Activated naive CD8-positive, alpha-beta T cell treated with anti-CD3 and anti-CD28 coated beads, Interleukin-2, amount 10 ng/mL, durations not matched to agents 7 days and 5 days (primary cell): ENCODE measurements at regions not wholly inside any gene's neighbourhood (a gene's known extent, or its start where the extent isn't known, plus 50 kb on each side); places are given as distances from the start of the nearest gene placed in this dataset.

ENCODE experiments used
- ATAC-seq: fragments of 150-1000 bp; cut with Tn5 transposase; one replicate; pipeline ENCODE4 v1.10.0; 2021; ENCODE audit warnings: low read depth, moderate library complexity
- POLR2A ChIA-PET: fragments of 350-600 bp; sonication (Branson Sonifier 250); formaldehyde crosslinking; loops from one replicate; lab custom pipeline; 2021; ENCODE audit warnings: antibody characterized with exemption; lab: Charles Lee
- DNase-seq: peaks from one replicate; pipeline ENCODE4 v3.0.0; 2021
- H3K27ac Mint-ChIP-seq: one replicate; pipeline ENCODE4 v1.8.0; 2022; ENCODE audit warnings: mild to moderate bottlenecking, mixed read lengths
- H3K27me3 Mint-ChIP-seq: one replicate; pipeline ENCODE4 v1.8.0; 2022; ENCODE audit warnings: mild to moderate bottlenecking, moderate library complexity, mixed read lengths
- H3K36me3 Mint-ChIP-seq: one replicate; pipeline ENCODE4 v1.8.0; 2021; ENCODE audit warnings: mild to moderate bottlenecking, mixed read lengths
- H3K4me1 Mint-ChIP-seq: one replicate; pipeline ENCODE4 v1.8.0; 2021; ENCODE audit warnings: mixed read lengths
- H3K4me3 Mint-ChIP-seq: one replicate; pipeline ENCODE4 v1.8.0; 2022; ENCODE audit warnings: mild to moderate bottlenecking, moderate library complexity, mixed read lengths
- H3K9me3 Mint-ChIP-seq: one replicate; pipeline ENCODE4 v1.8.0; 2021; ENCODE audit warnings: mixed read lengths

DNA sequence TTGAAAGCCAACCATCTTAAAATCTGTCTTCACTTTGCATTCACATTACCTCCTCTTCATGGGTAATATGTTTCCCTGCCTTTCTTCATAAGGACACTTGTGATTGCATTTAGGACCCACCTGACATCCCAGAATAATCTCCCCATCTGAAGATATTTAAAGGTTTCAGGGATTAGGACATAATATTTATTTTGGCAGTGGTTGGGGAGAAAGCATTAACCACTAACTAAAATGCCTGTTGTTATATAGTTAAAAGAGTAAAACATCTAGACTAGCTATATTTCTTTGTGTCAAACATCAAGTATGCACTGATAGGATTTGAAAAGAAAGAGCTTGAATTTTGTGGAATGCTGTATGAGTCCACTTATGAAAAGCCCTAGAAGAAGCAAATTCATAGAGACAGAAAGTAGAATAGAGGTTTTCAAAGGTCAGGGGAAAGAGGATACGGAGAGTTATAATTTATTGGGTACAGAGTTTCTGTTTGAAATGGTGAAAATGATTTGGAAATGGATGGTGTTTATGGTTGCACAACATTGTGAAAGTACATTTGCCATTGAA is 457.7 kb upstream of the SPRY2 start:
- H3K4me1 Mint-ChIP-seq, result no peaks in the 10 kb centered on the region
- ATAC-seq, result no peak
- no peaks in the 10 kb centered on the region for H3K36me3 Mint-ChIP-seq
- no peak overlapping the region for H3K27ac Mint-ChIP-seq
- POLR2A ChIA-PET, result no interaction called here
- DNase-seq, result no peak
- no peak overlapping the region for H3K4me3 Mint-ChIP-seq
- H3K9me3 Mint-ChIP-seq, result peaks cover 1% of the 10 kb centered on the region
- H3K27me3 Mint-ChIP-seq, result no peaks in the 10 kb centered on the region

DNA sequence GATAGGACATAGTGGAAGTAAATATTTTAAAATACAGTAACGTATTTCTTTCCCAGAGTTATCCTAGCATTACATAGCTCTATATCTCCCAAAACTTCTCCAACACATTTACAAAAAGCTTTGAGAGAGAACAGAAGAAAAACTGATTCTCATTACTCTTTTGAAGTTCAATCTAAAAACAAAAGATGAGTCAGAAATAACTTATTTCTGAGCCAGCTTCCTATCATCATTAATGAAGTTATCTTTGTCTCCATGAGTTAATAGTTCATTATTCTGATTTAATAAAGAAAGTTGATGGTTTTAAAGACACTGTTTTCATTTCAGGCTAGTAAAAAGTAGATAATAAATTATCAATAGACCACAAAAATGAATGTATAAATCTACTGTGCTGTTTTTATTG is 446.7 kb upstream of the SPRY2 start:
- no peak overlapping the region for H3K4me3 Mint-ChIP-seq
- no peak for ATAC-seq
- POLR2A ChIA-PET, result no interaction called here
- no peaks in the 10 kb centered on the region for H3K36me3 Mint-ChIP-seq
- H3K27ac Mint-ChIP-seq, result no peak overlapping the region
- H3K4me1 Mint-ChIP-seq, result no peaks in the 10 kb centered on the region
- H3K9me3 Mint-ChIP-seq, result peaks cover 3% of the 10 kb centered on the region
- no peak for DNase-seq
- H3K27me3 Mint-ChIP-seq, result no peaks in the 10 kb centered on the region

DNA sequence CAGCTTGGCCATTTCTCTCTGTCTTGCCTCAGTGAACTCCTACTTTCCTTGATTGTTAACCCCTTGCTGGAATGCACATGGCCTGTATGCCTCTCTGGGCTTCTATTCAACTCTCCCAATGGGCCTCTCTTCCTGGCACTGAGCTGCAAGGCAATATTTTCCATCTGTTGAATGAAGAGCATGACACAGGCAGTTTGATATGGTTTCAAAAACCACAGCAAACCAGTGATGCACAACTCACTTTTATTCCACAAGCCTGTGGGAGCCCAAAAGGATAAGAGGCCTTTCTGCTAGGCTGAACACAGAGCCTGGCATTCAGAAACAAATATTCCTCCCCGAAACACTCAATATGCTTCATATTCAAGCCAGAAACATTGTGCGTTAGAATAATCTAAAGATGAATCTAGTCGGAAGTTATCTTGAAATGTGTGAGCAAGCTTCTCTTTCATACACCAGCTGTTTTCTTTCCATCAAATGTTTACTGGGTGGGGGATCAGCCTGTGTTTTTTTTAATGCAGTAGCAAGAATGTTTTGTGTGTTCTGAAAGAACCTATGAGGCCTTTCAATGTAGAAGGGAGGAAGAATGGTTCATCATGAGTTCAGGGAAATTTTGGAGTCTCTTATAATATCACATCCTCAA is 443.1 kb upstream of the SPRY2 start:
- Mint-ChIP-seq H3K4me3 (no peak overlapping the region), H3K9me3 (no peaks in the 10 kb centered on the region), H3K4me1 (no peaks in the 10 kb centered on the region), H3K27ac (no peak overlapping the region), H3K27me3 (no peaks in the 10 kb centered on the region), H3K36me3 (no peaks in the 10 kb centered on the region)
- no peak for DNase-seq
- POLR2A ChIA-PET, result no interaction called here
- ATAC-seq, result no peak

DNA sequence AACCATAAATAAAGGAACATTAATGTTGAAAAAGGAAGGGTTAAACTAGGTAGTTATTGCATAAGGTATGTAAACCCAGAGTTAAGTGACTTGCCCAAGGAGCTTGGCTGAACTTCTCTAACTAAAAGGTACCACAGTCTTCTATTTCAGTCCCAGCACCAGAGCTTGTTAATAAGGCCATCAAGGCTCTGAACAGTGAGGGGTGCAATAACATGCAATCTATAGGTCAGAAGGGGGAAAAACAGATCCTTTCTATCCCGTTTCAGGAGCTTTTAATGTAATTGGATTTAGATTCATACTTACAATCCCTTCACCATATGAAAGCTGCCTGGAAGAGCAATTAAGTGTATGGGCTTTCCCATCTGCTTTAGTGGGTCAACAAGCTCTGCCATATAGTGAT is 441.5 kb upstream of the SPRY2 start:
- Mint-ChIP-seq H3K9me3 (no peaks in the 10 kb centered on the region), H3K27me3 (no peaks in the 10 kb centered on the region), H3K4me3 (no peak overlapping the region), H3K4me1 (no peaks in the 10 kb centered on the region), H3K36me3 (no peaks in the 10 kb centered on the region), H3K27ac (no peak overlapping the region)
- DNase-seq (no peak), ATAC-seq (no peak)
- POLR2A ChIA-PET, result no interaction called here

DNA sequence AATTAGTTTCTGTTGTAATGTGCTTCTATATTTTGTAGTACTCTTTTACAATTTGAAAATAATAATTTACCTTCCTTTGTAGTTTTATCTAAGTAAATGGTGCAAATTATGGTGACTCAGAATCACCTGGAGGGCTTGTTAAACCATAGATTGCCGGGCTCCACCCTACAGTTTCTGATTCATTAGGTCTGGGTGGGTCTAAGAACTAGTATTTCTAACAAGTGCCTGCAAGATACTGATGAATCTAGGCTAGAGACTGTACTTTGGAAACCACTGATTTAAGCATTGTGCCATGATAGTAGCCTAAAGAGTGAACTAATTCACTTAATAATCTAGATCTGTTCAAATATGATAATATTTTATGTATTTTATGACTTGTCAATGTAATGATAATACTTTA is 437.4 kb upstream of the SPRY2 start:
- ATAC-seq, result no peak
- H3K9me3 Mint-ChIP-seq, result no peaks in the 10 kb centered on the region
- no peak overlapping the region for H3K27ac Mint-ChIP-seq
- no peaks in the 10 kb centered on the region for H3K27me3 Mint-ChIP-seq
- H3K4me3 Mint-ChIP-seq, result no peak overlapping the region
- H3K4me1 Mint-ChIP-seq, result no peaks in the 10 kb centered on the region
- POLR2A ChIA-PET, result no interaction called here
- no peak for DNase-seq
- H3K36me3 Mint-ChIP-seq, result no peaks in the 10 kb centered on the region

DNA sequence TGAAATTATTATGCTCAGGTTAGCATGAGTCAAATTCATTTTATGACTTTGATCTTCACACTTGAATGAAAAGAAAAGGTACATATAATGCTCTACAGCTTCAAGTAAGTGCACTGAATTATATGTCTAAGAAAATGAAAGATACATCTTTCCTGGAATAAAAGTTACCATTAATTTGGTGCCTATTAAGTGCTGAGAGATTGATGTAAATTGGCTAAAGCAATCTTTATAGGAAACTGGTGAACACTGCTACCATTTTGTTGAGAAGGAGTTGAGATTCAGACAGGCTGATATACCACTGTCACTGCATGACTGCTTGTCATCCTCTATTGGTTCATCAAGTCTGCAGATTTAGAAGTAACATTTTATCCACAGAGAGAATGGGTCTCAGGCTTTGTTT is 416.8 kb upstream of the SPRY2 start:
- ATAC-seq (no peak), DNase-seq (no peak)
- Mint-ChIP-seq H3K27ac (no peak overlapping the region), H3K27me3 (no peaks in the 10 kb centered on the region), H3K4me3 (no peak overlapping the region), H3K4me1 (no peaks in the 10 kb centered on the region), H3K9me3 (peaks cover 1% of the 10 kb centered on the region), H3K36me3 (no peaks in the 10 kb centered on the region)
- POLR2A ChIA-PET, result no interaction called here

DNA sequence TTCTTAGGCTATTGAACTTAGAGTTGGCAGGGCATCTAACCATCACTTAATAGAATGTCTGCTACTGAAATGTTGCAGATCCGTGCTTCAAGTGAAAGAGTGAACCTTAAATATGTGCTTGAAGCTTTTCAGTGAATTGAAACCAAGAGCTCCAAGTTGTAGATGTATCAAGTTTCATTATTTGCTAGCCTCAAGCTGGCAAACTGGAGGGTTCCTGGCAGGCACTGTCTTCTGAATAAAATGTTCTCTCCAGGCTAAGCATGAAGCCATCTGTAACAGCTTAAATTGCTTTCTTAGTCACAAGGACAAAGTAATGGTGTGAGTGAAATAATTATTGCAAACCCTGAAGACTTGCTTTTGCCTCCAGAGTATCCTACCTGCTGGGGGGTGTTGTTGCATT is 415.0 kb upstream of the SPRY2 start:
- Mint-ChIP-seq H3K4me1 (no peaks in the 10 kb centered on the region), H3K27me3 (no peaks in the 10 kb centered on the region), H3K4me3 (no peak overlapping the region), H3K27ac (no peak overlapping the region), H3K9me3 (peaks cover 1% of the 10 kb centered on the region), H3K36me3 (no peaks in the 10 kb centered on the region)
- no peak for DNase-seq
- POLR2A ChIA-PET, result no interaction called here
- ATAC-seq, result no peak

DNA sequence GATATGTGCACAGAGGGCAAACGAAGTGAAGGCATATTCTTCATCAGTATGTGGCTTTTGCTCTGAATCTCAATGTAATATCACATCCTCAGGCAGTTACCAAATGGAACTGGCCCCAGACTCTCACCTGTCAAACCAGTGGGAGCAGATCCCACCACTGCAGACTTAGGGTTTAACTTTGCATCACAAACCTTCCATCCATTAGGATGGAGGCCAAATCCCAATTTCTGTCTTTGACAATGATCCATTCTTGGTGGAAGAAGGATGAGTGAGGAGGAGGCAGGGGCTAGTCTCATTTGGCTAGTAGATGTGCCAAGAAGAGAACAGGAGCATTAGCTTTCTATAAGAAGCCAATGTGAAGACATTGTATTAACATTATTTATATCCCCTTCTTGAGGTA is 413.5 kb upstream of the SPRY2 start:
- H3K27me3 Mint-ChIP-seq, result no peaks in the 10 kb centered on the region
- no peaks in the 10 kb centered on the region for H3K36me3 Mint-ChIP-seq
- DNase-seq, result no peak
- no peak for ATAC-seq
- H3K27ac Mint-ChIP-seq, result no peak overlapping the region
- no peaks in the 10 kb centered on the region for H3K4me1 Mint-ChIP-seq
- no peak overlapping the region for H3K4me3 Mint-ChIP-seq
- peaks cover 1% of the 10 kb centered on the region for H3K9me3 Mint-ChIP-seq
- POLR2A ChIA-PET, result no interaction called here

DNA sequence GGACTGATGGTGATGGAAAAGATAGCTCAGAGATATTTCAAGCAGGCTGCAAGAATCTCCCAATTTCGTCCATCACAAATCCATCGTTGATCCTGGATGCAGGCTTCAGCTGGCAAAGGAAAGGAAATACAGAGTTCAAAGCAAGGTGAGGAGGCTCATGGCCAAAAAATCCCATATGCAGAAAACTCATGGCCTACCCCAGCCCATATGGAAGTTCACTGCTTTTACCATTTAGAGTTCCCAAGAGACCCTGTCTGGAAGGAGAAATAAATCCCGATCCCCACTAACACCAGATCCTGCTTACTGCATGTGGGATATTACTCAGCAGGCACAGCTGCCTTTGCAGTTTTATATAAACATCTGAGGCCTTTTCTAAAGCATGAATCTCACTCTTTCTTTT is 412.9 kb upstream of the SPRY2 start:
- no peaks in the 10 kb centered on the region for H3K4me1 Mint-ChIP-seq
- H3K27ac Mint-ChIP-seq, result no peak overlapping the region
- no peaks in the 10 kb centered on the region for H3K36me3 Mint-ChIP-seq
- DNase-seq, result no peak
- H3K4me3 Mint-ChIP-seq, result no peak overlapping the region
- no peak for ATAC-seq
- H3K9me3 Mint-ChIP-seq, result peaks cover 1% of the 10 kb centered on the region
- no peaks in the 10 kb centered on the region for H3K27me3 Mint-ChIP-seq
- POLR2A ChIA-PET, result no interaction called here

DNA sequence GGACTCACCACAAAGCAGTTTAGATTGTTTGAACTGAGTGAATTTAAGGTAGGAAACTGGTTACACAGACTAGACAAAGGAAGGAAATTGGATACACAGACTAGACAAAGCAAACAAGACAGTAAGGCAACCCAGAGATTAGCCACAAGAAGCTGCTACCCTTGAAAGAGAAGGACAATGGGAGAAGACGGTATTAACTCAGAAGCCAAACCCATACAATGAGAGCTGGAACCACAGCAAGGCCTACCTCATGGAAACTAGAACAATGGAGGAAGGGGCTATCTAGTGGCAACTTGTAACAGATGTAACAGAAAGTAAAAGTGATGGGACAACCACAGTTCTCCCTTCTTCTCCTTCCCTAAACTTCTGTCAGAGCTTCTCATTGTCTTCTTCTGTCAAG is 410.9 kb upstream of the SPRY2 start:
- Mint-ChIP-seq H3K4me1 (no peaks in the 10 kb centered on the region), H3K27ac (no peak overlapping the region), H3K9me3 (peaks cover 1% of the 10 kb centered on the region), H3K27me3 (no peaks in the 10 kb centered on the region), H3K4me3 (no peak overlapping the region), H3K36me3 (no peaks in the 10 kb centered on the region)
- POLR2A ChIA-PET, result no interaction called here
- DNase-seq (no peak), ATAC-seq (no peak)

DNA sequence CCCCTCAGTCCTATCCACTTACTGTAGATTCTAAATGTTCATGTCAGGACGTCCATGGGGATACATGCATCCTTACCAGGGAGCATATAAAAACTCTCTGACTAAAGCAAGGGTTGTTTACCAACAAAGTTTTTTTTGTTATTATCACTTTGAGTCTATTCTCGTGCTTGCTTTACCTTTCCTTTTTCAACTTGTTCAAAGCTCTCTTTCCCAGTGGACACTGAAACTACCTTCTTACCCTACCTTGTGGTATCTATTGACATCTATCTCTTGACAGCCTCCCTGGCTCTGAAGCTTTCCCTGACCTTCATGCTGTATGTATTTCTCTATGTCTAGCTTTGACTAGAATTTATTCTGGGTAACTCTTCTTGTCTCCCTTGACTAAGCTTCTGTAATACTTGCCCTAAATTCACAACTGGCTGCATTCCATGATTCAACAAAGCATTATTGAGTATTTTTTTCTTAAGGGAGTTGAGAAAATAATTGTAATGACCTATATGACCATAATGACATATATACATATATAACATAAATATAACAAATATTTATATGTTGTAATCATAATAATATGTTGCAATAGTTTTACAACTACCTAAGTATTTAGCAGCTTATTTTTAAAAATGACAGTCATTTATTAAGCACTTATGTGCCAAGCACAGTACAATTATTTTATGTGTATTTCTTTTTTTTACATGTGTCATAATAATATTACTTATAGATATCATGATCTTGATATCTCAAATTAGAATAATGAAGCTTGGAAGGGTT is 403.4 kb upstream of the SPRY2 start:
- Mint-ChIP-seq H3K27me3 (no peaks in the 10 kb centered on the region), H3K36me3 (no peaks in the 10 kb centered on the region), H3K27ac (no peak overlapping the region), H3K4me1 (no peaks in the 10 kb centered on the region), H3K9me3 (no peaks in the 10 kb centered on the region), H3K4me3 (no peak overlapping the region)
- no peak for DNase-seq
- ATAC-seq, result no peak
- POLR2A ChIA-PET, result no interaction called here

DNA sequence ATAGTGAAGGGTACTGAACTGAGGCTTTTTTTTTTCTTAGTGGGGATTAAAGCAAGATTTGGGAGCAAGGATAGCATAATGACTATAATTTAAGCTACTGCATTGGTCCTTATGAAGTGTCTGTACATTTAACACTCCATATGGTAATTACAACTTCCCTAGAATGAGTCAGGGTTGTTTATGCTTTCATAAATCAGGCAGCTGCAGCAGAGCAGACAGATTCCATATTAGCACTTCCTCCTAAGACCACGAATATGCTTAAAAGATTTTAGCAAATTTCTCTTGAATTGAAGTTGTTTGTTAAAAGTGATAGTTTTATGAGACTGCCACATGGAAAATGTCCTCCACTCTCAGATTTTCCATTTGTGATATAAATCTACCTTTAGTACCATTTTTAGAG is 401.1 kb upstream of the SPRY2 start:
- POLR2A ChIA-PET, result no interaction called here
- DNase-seq, result no peak
- Mint-ChIP-seq H3K36me3 (no peaks in the 10 kb centered on the region), H3K9me3 (peaks cover 5% of the 10 kb centered on the region), H3K4me1 (no peaks in the 10 kb centered on the region), H3K27ac (no peak overlapping the region), H3K4me3 (no peak overlapping the region), H3K27me3 (no peaks in the 10 kb centered on the region)
- ATAC-seq, result no peak

DNA sequence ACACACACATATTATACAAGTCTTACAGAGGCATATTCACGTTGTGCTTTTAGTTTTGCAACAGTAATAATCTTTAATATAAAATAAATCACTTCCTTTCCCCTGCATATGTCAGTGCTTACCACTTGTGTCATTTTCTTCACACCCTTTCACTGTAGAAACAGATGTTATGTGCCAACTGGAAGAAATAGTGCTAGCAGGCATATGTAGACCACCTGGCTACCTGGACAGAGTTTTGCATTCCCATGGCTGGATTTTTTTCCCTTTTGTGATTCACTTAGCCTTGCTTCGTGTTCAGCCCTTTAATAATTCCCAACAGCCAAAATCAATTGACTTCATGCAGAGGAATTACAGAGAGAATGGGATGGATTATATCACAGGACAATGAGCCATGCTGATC is 399.1 kb upstream of the SPRY2 start:
- H3K4me3 Mint-ChIP-seq, result no peak overlapping the region
- H3K27me3 Mint-ChIP-seq, result no peaks in the 10 kb centered on the region
- no peak overlapping the region for H3K27ac Mint-ChIP-seq
- DNase-seq (no peak), ATAC-seq (no peak)
- no peaks in the 10 kb centered on the region for H3K4me1 Mint-ChIP-seq
- peaks cover 5% of the 10 kb centered on the region for H3K9me3 Mint-ChIP-seq
- H3K36me3 Mint-ChIP-seq, result no peaks in the 10 kb centered on the region
- POLR2A ChIA-PET, result no interaction called here

DNA sequence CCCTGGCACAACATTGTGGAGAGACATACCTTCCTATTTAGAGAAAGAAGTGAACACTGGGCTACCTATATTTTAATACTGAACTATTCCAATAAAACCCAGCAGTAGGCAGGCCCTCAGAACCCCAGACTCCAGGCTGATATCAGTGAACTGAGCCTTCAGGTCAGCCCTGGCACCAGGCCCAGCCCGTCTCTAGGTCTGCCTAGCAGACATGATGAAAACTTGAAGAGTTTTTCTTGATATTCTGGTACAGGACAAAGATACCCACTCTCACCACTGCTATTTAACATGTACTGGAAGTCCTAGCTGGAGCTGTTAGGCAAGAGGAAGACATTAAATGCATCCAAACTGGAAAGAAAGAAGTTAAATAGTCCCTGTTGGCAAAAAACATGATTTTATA is 396.6 kb upstream of the SPRY2 start:
- Mint-ChIP-seq H3K4me3 (no peak overlapping the region), H3K9me3 (peaks cover 6% of the 10 kb centered on the region), H3K27me3 (no peaks in the 10 kb centered on the region), H3K4me1 (no peaks in the 10 kb centered on the region), H3K36me3 (no peaks in the 10 kb centered on the region), H3K27ac (no peak overlapping the region)
- DNase-seq (no peak), ATAC-seq (no peak)
- POLR2A ChIA-PET, result no interaction called here
